Vagina (tissue), 2 donors: ENCODE measurements at regions not wholly inside any gene's neighbourhood (a gene's known extent, or its start where the extent isn't known, plus 50 kb on each side); places are given as distances from the start of the nearest gene placed in this dataset.

ENCODE experiments used
- DNase-seq, 2 donors: peaks; one replicate each; pipeline ENCODE4 v3.0.0-alpha.2; 2017; ENCODE audit errors: extremely low spot score in 2 of 2
- H3K27ac ChIP-seq: fragments of 200-600 bp; sonication (generic); one replicate; pipeline ENCODE4 v1.5.1; 2019
- H3K27me3 ChIP-seq: fragments of 200-600 bp; sonication (generic); one replicate; pipeline ENCODE4 v1.5.1; 2019
- H3K36me3 ChIP-seq, 2 donors: fragments of 200-600 bp; sonication (generic); one replicate each; pipeline ENCODE4 v1.5.1; 2017 to 2019
- H3K4me1 ChIP-seq: fragments of 200-600 bp; sonication (generic); one replicate; pipeline ENCODE4 v1.5.1; 2019
- H3K4me3 ChIP-seq, 2 donors: fragments of 200-600 bp; sonication (generic); 1 replicate in 1 of 2; 2 replicates in 1 of 2; pipeline ENCODE4 v1.5.1; 2016 to 2019
- H3K9me3 ChIP-seq: fragments of 200-600 bp; sonication (generic); one replicate; pipeline ENCODE4 v1.5.1; 2019
- CTCF ChIP-seq, 3 experiments: fragments of 450-650 bp in 2 of 3; fragments of 200-600 bp in 1 of 3; sonication (generic) in 1 of 3; IDR thresholded peaks; one replicate each; pipeline ENCODE4 v1.5.1; 2017 to 2019; ENCODE audit warnings: antibody characterized with exemption in 3 of 3, mild to moderate bottlenecking in 2 of 3, moderate library complexity in 2 of 3
- POLR2A ChIP-seq, 2 donors: fragments of 450-650 bp; IDR thresholded peaks; one replicate each; pipeline ENCODE4 v1.6.1; 2017; ENCODE audit warnings: antibody characterized with exemption in 2 of 2, mild to moderate bottlenecking in 2 of 2, moderate library complexity in 2 of 2
- POLR2AphosphoS5 ChIP-seq, 2 donors: sonication (generic); formaldehyde crosslinking; IDR thresholded peaks; one replicate each; pipeline ENCODE4 v1.9.0; 2017; ENCODE audit warnings: antibody characterized with exemption in 2 of 2, mild to moderate bottlenecking in 2 of 2, low read depth in 1 of 2; ENCODE audit not compliant: insufficient read depth in 1 of 2
- intact Hi-C: fragments of 100-400 bp; cut with DNase I; formaldehyde crosslinking; loops from one replicate; pipeline ENCODE4 v1.15.1; 2023

GRCh38 chr10:131767716-131768115 is 133.1 kb upstream of the PPP2R2D start:
- Histone ChIP-seq H3K36me3 (no peaks in the 10 kb centered on the region), H3K4me3 (no peak overlapping the region), H3K27ac (no peak overlapping the region), H3K27me3 (no peaks in the 10 kb centered on the region), H3K4me1 (no peaks in the 10 kb centered on the region), H3K9me3 (no peaks in the 10 kb centered on the region)
- TF ChIP-seq CTCF (IDR thresholded peaks at IDR 0.05) (no peak), POLR2A (IDR thresholded peaks at IDR 0.05) (no peak)
- DNase-seq, result no peak
- intact Hi-C loops, result no loop called here

- intact Hi-C loops, result no loop called here
- no peak for DNase-seq
- Histone ChIP-seq H3K27ac (no peak overlapping the region), H3K9me3 (no peaks in the 10 kb centered on the region), H3K4me1 (no peaks in the 10 kb centered on the region), H3K36me3 (no peaks in the 10 kb centered on the region), H3K4me3 (no peak overlapping the region), H3K27me3 (no peaks in the 10 kb centered on the region)
- TF ChIP-seq POLR2A (IDR thresholded peaks at IDR 0.05), result no peak
- no peak for TF ChIP-seq POLR2AphosphoS5 (IDR thresholded peaks at IDR 0.05; ENCODE audit: insufficient read depth in 1 of 2, low read depth in 1 of 2)
These were observed 131.0 kb upstream of the PPP2R2D start for GRCh38 chr10:131769571-131770410.

- intact Hi-C loops, result no loop called here
- Histone ChIP-seq H3K4me1 (no peaks in the 10 kb centered on the region), H3K9me3 (no peaks in the 10 kb centered on the region), H3K36me3 (no peaks in the 10 kb centered on the region), H3K4me3 (no peak overlapping the region), H3K27me3 (no peaks in the 10 kb centered on the region), H3K27ac (no peak overlapping the region)
- no peak for DNase-seq
- no peak for TF ChIP-seq POLR2A (IDR thresholded peaks at IDR 0.05)
- TF ChIP-seq CTCF (IDR thresholded peaks at IDR 0.05), result no peak
- no peak for TF ChIP-seq POLR2AphosphoS5 (IDR thresholded peaks at IDR 0.05; ENCODE audit: insufficient read depth in 1 of 2, low read depth in 1 of 2)
These were observed 129.7 kb upstream of the PPP2R2D start for GRCh38 chr10:131770946-131771633.

- Histone ChIP-seq H3K9me3 (peaks cover 3% of the 10 kb centered on the region), H3K4me1 (no peaks in the 10 kb centered on the region), H3K4me3 (no peak overlapping the region), H3K27me3 (no peaks in the 10 kb centered on the region), H3K27ac (no peak overlapping the region), H3K36me3 (no peaks in the 10 kb centered on the region)
- TF ChIP-seq POLR2A (IDR thresholded peaks at IDR 0.05) (no peak), CTCF (IDR thresholded peaks at IDR 0.05) (no peak), POLR2AphosphoS5 (IDR thresholded peaks at IDR 0.05; ENCODE audit: insufficient read depth in 1 of 2, low read depth in 1 of 2) (no peak)
- DNase-seq, result no peak
- intact Hi-C loops, result no loop called here
These were observed 129.0 kb upstream of the PPP2R2D start for GRCh38 chr10:131771634-131772358.

GRCh38 chr10:131772441-131772840 is 128.4 kb upstream of the PPP2R2D start:
- intact Hi-C loops, result no loop called here
- no peak for DNase-seq
- H3K4me1 ChIP-seq, result no peaks in the 10 kb centered on the region

More at GRCh38 chr10:131772441-131772840, 128.4 kb upstream of the PPP2R2D start:
- H3K9me3 ChIP-seq, result peaks cover 9% of the 10 kb centered on the region
- H3K36me3 ChIP-seq, result no peaks in the 10 kb centered on the region
- TF ChIP-seq POLR2AphosphoS5 (IDR thresholded peaks at IDR 0.05; ENCODE audit: insufficient read depth in 1 of 2, low read depth in 1 of 2) (no peak), POLR2A (IDR thresholded peaks at IDR 0.05) (no peak), CTCF (IDR thresholded peaks at IDR 0.05) (no peak)
- no peaks in the 10 kb centered on the region for H3K27me3 ChIP-seq
- no peak overlapping the region for H3K4me3 ChIP-seq
- H3K27ac ChIP-seq, result no peak overlapping the region
